NCI-H1436 treated with DMSO at 0.1 percent for 48 hours (cell line): ENCODE measurements at regions not wholly inside any gene's neighbourhood (a gene's known extent, or its start where the extent isn't known, plus 50 kb on each side); places are given as distances from the start of the nearest gene placed in this dataset.

Source experiments
- DNase-seq: peaks from one replicate; lab custom pipeline; 2025; lab: John Stamatoyannopoulos, UW

GRCh38 chr20:7505835-7506221, 434.4 kb downstream of the HAO1 start:
- no peak for DNase-seq

GRCh38 chr20:7516621-7517111, 423.6 kb downstream of the HAO1 start:
- DNase-seq, result no peak

GRCh38 chr20:7520361-7520760, 419.9 kb downstream of the HAO1 start:
- DNase-seq, result no peak

GRCh38 chr20:7523288-7523687, 417.0 kb downstream of the HAO1 start:
- no peak for DNase-seq

GRCh38 chr20:7540018-7540417, 400.2 kb downstream of the HAO1 start:
- no peak for DNase-seq

- no peak for DNase-seq
Measured at GRCh38 chr20:7540923-7541322, 399.3 kb downstream of the HAO1 start.

GRCh38 chr20:7571101-7571500, 369.2 kb downstream of the HAO1 start:
- DNase-seq, result peak; percentile 90

- DNase-seq, result no peak
Measured at GRCh38 chr20:7571521-7572055, 368.7 kb downstream of the HAO1 start.

- DNase-seq, result no peak
Measured at GRCh38 chr20:7579888-7580287, 360.4 kb downstream of the HAO1 start.

- no peak for DNase-seq
Measured at GRCh38 chr20:7585126-7585679, 355.1 kb downstream of the HAO1 start.

- no peak for DNase-seq
Measured at GRCh38 chr20:7586481-7586880, 353.8 kb downstream of the HAO1 start.

- DNase-seq, result no peak
Measured at GRCh38 chr20:7589164-7589563, 351.1 kb downstream of the HAO1 start.

- no peak for DNase-seq
Measured at GRCh38 chr20:7596541-7596940, 343.7 kb downstream of the HAO1 start.

GRCh38 chr20:7601431-7601830, 338.8 kb downstream of the HAO1 start:
- no peak for DNase-seq

GRCh38 chr20:7606941-7607340, 333.3 kb downstream of the HAO1 start:
- DNase-seq, result no peak

GRCh38 chr20:7608250-7608649, 332.0 kb downstream of the HAO1 start:
- no peak for DNase-seq

- no peak for DNase-seq
Measured at GRCh38 chr20:7609251-7609650, 331.0 kb downstream of the HAO1 start.

- DNase-seq, result no peak
Measured at GRCh38 chr20:7610681-7611080, 329.6 kb downstream of the HAO1 start.

GRCh38 chr20:7617797-7618196, 322.5 kb downstream of the HAO1 start:
- DNase-seq, result no peak

- DNase-seq, result no peak
Measured at GRCh38 chr20:7622399-7622961, 317.8 kb downstream of the HAO1 start.

- no peak for DNase-seq
Measured at GRCh38 chr20:7624886-7625285, 315.4 kb downstream of the HAO1 start.

GRCh38 chr20:7627734-7628663, 312.3 kb downstream of the HAO1 start:
- DNase-seq, result no peak

GRCh38 chr20:7629880-7630279, 310.4 kb downstream of the HAO1 start:
- DNase-seq, result no peak
